Upper lobe of left lung (tissue), 4 donors: ENCODE measurements at regions not wholly inside any gene's neighbourhood (a gene's known extent, or its start where the extent isn't known, plus 50 kb on each side); places are given as distances from the start of the nearest gene placed in this dataset.

Experiments
- EP300 ChIP-seq, 4 donors: sonication (generic); formaldehyde crosslinking; IDR thresholded peaks; one replicate each; pipeline ENCODE4 v1.5.1; 2017; ENCODE audit warnings: antibody characterized with exemption in 4 of 4, control low read depth in 2 of 4
- POLR2A ChIP-seq, 4 donors: fragments of 450-650 bp; IDR thresholded peaks; one replicate each; pipeline ENCODE4 v1.5.1; 2016 to 2017; ENCODE audit warnings: antibody characterized with exemption in 4 of 4, mild to moderate bottlenecking in 2 of 4
- TF ChIP-seq, protein P1 (sequence below), 6 experiments: fragments of 450-650 bp in 4 of 6; fragments of 200-600 bp in 2 of 6; sonication (generic) in 2 of 6; IDR thresholded peaks; one replicate each; pipeline ENCODE4 v1.5.1; 2016 to 2019; ENCODE audit warnings: antibody characterized with exemption in 6 of 6

DNA sequence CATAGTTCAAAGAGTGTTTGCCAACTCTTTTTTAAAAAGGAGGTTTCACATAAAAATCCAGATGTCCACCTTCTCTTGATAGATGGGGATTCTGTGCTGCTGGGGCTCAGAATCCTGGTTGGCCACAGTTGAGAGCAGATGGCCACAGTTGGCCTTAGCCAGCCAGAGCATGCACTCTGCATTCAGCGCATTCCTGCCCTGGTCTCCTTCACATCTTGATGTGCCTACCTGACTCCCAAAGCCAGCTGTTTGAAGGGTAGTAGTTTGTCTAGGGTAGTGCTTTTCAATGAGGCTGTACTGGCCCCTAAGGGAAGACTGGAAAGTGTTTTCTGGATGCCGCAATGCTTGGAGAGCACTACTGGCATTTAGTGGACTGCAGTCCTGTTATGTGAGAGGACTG lies 208.1 kb upstream of the HDAC9 start:
- TF ChIP-seq EP300 (IDR thresholded peaks at IDR 0.05) (no peak), POLR2A (IDR thresholded peaks at IDR 0.05) (no peak)
- TF ChIP-seq, protein P1, sequence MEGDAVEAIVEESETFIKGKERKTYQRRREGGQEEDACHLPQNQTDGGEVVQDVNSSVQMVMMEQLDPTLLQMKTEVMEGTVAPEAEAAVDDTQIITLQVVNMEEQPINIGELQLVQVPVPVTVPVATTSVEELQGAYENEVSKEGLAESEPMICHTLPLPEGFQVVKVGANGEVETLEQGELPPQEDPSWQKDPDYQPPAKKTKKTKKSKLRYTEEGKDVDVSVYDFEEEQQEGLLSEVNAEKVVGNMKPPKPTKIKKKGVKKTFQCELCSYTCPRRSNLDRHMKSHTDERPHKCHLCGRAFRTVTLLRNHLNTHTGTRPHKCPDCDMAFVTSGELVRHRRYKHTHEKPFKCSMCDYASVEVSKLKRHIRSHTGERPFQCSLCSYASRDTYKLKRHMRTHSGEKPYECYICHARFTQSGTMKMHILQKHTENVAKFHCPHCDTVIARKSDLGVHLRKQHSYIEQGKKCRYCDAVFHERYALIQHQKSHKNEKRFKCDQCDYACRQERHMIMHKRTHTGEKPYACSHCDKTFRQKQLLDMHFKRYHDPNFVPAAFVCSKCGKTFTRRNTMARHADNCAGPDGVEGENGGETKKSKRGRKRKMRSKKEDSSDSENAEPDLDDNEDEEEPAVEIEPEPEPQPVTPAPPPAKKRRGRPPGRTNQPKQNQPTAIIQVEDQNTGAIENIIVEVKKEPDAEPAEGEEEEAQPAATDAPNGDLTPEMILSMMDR (IDR thresholded peaks at IDR 0.05) = no peak
